ENCODE measurements at regions not wholly inside any gene's neighbourhood (a gene's known extent, or its start where the extent isn't known, plus 50 kb on each side); places are given as distances from the start of the nearest gene placed in this dataset.

DNA sequence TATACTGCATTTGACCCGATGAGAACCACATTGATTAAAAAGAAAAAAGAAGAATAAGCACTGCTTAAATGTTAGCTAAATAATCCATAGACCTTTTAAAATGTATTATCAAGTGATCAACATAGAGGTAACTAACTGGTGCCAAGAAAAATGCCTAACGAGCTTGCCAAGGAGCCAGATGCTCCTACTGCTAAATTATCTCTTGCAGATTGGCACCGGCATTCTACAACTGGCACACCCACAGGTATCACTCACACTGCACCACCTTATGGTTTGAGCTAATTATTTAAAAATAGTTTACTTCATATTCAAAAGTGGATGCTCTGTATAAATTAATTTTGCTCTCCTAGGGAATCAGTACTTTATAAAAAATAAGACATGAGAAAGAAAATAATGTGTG is 341.6 kb upstream of the CDH7 start:
- Histone ChIP-seq H3K27me3 (no peaks in the 10 kb centered on the region), H3K27ac (no peak overlapping the region), H3K4me3 (no peak overlapping the region), H3K36me3 (no peaks in the 10 kb centered on the region), H3K4me1 (no peaks in the 10 kb centered on the region), H3K9me3 (no peaks in the 10 kb centered on the region)
- TF ChIP-seq POLR2A (IDR thresholded peaks at IDR 0.05), result no peak
- no peak for TF ChIP-seq POLR2AphosphoS5 (IDR thresholded peaks at IDR 0.05)
- TF ChIP-seq, protein P1, sequence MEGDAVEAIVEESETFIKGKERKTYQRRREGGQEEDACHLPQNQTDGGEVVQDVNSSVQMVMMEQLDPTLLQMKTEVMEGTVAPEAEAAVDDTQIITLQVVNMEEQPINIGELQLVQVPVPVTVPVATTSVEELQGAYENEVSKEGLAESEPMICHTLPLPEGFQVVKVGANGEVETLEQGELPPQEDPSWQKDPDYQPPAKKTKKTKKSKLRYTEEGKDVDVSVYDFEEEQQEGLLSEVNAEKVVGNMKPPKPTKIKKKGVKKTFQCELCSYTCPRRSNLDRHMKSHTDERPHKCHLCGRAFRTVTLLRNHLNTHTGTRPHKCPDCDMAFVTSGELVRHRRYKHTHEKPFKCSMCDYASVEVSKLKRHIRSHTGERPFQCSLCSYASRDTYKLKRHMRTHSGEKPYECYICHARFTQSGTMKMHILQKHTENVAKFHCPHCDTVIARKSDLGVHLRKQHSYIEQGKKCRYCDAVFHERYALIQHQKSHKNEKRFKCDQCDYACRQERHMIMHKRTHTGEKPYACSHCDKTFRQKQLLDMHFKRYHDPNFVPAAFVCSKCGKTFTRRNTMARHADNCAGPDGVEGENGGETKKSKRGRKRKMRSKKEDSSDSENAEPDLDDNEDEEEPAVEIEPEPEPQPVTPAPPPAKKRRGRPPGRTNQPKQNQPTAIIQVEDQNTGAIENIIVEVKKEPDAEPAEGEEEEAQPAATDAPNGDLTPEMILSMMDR (IDR thresholded peaks at IDR 0.05), result no peak
- intact Hi-C loops (cut with DNase I; ENCODE audit: low total_unique reads), result no loop called here
- DNase-seq (ENCODE audit: low spot score in 2 of 2), result no peak

DNA sequence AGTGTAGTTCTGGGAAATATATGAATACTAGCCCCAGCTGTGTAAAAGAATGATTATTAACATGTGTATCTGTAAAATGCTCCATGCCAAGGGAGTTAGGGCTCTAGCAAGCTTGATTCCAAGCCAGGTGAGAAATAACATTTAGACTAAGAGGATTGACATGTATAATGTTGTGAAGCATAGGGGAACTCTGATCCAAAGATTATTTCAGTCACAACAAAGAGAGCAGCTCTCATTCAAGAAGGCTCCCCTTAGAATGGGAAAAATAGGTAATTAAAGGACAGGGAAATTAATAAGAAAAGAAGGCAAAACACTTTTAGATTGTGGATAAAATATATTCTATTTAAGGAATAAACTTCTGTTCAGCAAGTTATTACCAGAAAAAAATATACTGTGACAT is 347.3 kb upstream of the CDH7 start:
- no peaks in the 10 kb centered on the region for H3K9me3 ChIP-seq
- no peaks in the 10 kb centered on the region for H3K36me3 ChIP-seq
- TF ChIP-seq POLR2AphosphoS5 (IDR thresholded peaks at IDR 0.05), result no peak
- TF ChIP-seq POLR2A (IDR thresholded peaks at IDR 0.05), result no peak
- TF ChIP-seq, protein P1 (IDR thresholded peaks at IDR 0.05), result no peak
- no peaks in the 10 kb centered on the region for H3K27me3 ChIP-seq
- H3K4me1 ChIP-seq, result no peaks in the 10 kb centered on the region
- DNase-seq (ENCODE audit: low spot score in 2 of 2), result no peak
- no peak overlapping the region for H3K27ac ChIP-seq
- intact Hi-C loops (cut with DNase I; ENCODE audit: low total_unique reads), result no loop called here
- no peak overlapping the region for H3K4me3 ChIP-seq

DNA sequence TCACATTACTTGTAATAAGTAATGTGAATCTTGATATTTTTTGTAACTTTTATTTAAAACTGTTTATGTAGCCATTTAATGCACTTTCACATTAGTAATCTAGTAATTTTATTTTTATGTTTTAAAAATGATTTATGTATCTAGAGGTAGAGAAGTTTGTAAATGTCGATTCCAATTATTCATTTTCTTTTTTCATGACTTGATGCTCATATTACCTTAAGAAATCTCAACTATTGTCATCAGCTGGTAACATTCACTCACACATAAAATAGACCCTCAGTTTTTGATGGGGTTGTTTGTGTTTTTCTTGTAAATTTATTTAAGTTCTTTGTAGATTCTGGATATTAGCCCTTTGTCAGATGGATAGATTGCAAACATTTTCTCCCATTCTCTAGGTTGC is 351.7 kb upstream of the CDH7 start:
- no peak overlapping the region for H3K27ac ChIP-seq
- no peak for TF ChIP-seq POLR2A (IDR thresholded peaks at IDR 0.05)
- TF ChIP-seq POLR2AphosphoS5 (IDR thresholded peaks at IDR 0.05), result no peak
- TF ChIP-seq, protein P1 (IDR thresholded peaks at IDR 0.05), result no peak
- H3K27me3 ChIP-seq, result no peaks in the 10 kb centered on the region
- H3K4me3 ChIP-seq, result no peak overlapping the region
- no peaks in the 10 kb centered on the region for H3K9me3 ChIP-seq
- intact Hi-C loops (cut with DNase I; ENCODE audit: low total_unique reads), result no loop called here
- no peak for DNase-seq (ENCODE audit: low spot score in 2 of 2)
- no peaks in the 10 kb centered on the region for H3K4me1 ChIP-seq
- H3K36me3 ChIP-seq, result no peaks in the 10 kb centered on the region

DNA sequence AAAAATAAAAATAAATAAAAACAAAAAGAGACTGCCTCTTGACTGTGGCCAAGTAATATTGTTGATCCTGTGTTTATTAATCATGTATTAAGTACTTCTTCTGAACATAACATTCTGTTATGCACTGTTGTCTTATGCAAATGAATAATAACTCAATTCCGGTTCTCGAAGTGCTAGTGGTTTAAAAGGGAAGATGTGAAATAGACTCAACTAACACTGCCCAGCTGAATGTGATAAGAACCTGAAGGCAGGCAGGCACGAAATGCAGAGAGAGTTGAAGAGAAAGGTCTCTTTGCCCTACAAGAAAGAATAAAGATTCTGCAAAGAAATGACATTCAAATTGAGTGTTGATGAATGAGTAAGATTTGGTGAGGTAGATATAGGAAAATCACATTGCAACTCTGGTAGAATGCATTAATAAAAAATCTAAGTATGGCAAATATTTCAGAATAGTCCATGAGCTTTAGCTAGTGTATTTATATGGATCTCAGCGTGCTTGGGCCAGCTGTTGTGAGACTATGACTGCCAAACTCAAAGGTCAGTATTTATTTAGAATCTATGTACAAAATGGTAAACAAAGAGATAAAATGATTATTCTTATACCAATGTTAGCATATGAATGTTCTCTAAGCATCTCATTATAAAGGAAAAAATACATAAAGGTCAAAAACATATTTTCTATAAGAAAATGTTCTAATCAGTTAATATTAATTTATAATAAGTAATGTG is 352.3 kb upstream of the CDH7 start:
- H3K36me3 ChIP-seq, result no peaks in the 10 kb centered on the region

DNA sequence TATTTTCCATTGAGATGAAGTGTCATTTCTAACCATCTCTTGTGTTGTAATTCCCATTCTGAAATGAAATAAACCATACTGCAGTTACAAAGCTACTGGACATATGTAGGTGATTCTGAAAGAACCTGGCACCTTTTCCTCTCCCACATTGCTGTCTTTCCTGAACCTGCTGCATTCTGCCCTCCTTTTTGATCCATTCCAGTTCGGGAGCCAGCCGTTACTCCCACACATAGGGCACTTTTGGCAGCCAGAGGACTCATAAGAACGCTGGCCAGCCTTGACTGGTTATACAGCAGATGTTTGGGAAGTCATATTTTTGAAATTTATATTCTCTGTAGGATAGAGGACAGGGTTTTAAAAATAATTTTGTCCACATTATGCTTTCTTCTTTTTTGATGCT is 369.8 kb upstream of the CDH7 start:
- Histone ChIP-seq H3K4me1 (no peaks in the 10 kb centered on the region), H3K36me3 (no peaks in the 10 kb centered on the region), H3K4me3 (no peak overlapping the region), H3K27me3 (no peaks in the 10 kb centered on the region), H3K27ac (no peak overlapping the region), H3K9me3 (no peaks in the 10 kb centered on the region)
- no peak for TF ChIP-seq POLR2A (IDR thresholded peaks at IDR 0.05)
- no peak for TF ChIP-seq POLR2AphosphoS5 (IDR thresholded peaks at IDR 0.05)
- TF ChIP-seq, protein P1 (IDR thresholded peaks at IDR 0.05), result no peak
- intact Hi-C loops (cut with DNase I; ENCODE audit: low total_unique reads), result no loop called here
- no peak for DNase-seq (ENCODE audit: low spot score in 2 of 2)

More for the DNA sequence above, 352.3 kb upstream of the CDH7 start:
- H3K4me3 ChIP-seq, result no peak overlapping the region
- intact Hi-C loops (cut with DNase I; ENCODE audit: low total_unique reads), result no loop called here
- no peaks in the 10 kb centered on the region for H3K9me3 ChIP-seq
- DNase-seq (ENCODE audit: low spot score in 2 of 2), result no peak
- no peak overlapping the region for H3K27ac ChIP-seq
- H3K27me3 ChIP-seq, result no peaks in the 10 kb centered on the region
- H3K4me1 ChIP-seq, result no peaks in the 10 kb centered on the region
- TF ChIP-seq, protein P1 (IDR thresholded peaks at IDR 0.05), result no peak
- no peak for TF ChIP-seq POLR2A (IDR thresholded peaks at IDR 0.05)
- no peak for TF ChIP-seq POLR2AphosphoS5 (IDR thresholded peaks at IDR 0.05)
